HEK293 (cell line): ENCODE measurements at regions not wholly inside any gene's neighbourhood (a gene's known extent, or its start where the extent isn't known, plus 50 kb on each side); places are given as distances from the start of the nearest gene placed in this dataset.

Experiments
- BCL11A ChIP-seq: fragments of 450-650 bp; formaldehyde crosslinking; IDR thresholded peaks from 2 replicates; pipeline ENCODE4 v1.5.1; 2016; ENCODE audit warnings: low read depth, missing biosample characterization, missing genetic modification characterization
- CTCF ChIP-seq: fragments of 450-650 bp; formaldehyde crosslinking; IDR thresholded peaks from 2 replicates; pipeline ENCODE4 v1.5.1; 2016; ENCODE audit warnings: missing biosample characterization, missing genetic modification characterization
- KLF1 ChIP-seq: fragments of 450-650 bp; formaldehyde crosslinking; IDR thresholded peaks from 2 replicates; pipeline ENCODE4 v1.5.1; 2016; ENCODE audit warnings: missing biosample characterization, missing genetic modification characterization
- KLF8 ChIP-seq: fragments of 450-650 bp; formaldehyde crosslinking; IDR thresholded peaks from 2 replicates; pipeline ENCODE4 v1.5.1; 2016; ENCODE audit warnings: missing biosample characterization, missing genetic modification characterization
- PATZ1 ChIP-seq: fragments of 450-650 bp; formaldehyde crosslinking; IDR thresholded peaks from 2 replicates; pipeline ENCODE4 v1.5.1; 2016; ENCODE audit warnings: missing biosample characterization, missing genetic modification characterization
- TCF7L2 ChIP-seq: IDR thresholded peaks from 2 replicates; pipeline ENCODE4 v1.6.1; 2011; ENCODE audit warnings: low read depth, mild to moderate bottlenecking, inconsistent platforms, low read length, moderate library complexity, borderline replicate concordance
- ZBTB11 ChIP-seq: fragments of 450-650 bp; formaldehyde crosslinking; conservative IDR thresholded peaks from 2 replicates; pipeline ENCODE4 v1.5.1; 2016; ENCODE audit warnings: low read depth, missing biosample characterization, missing genetic modification characterization
- ZNF138 ChIP-seq: fragments of 450-650 bp; formaldehyde crosslinking; IDR thresholded peaks from 2 replicates; pipeline ENCODE4 v1.5.1; 2016; ENCODE audit warnings: missing biosample characterization, missing genetic modification characterization, borderline replicate concordance
- ZNF174 ChIP-seq: fragments of 450-650 bp; formaldehyde crosslinking; IDR thresholded peaks from 2 replicates; pipeline ENCODE4 v1.5.0; 2017; ENCODE audit warnings: missing biosample characterization, mild to moderate bottlenecking, missing genetic modification characterization
- ZNF18 ChIP-seq: fragments of 450-650 bp; formaldehyde crosslinking; IDR thresholded peaks from 2 replicates; pipeline ENCODE4 v1.5.1; 2016; ENCODE audit warnings: missing biosample characterization, missing genetic modification characterization
- ZNF24 ChIP-seq: fragments of 450-650 bp; formaldehyde crosslinking; IDR thresholded peaks from 2 replicates; pipeline ENCODE4 v1.5.1; 2016; ENCODE audit warnings: missing biosample characterization, missing genetic modification characterization
- ZSCAN30 ChIP-seq: fragments of 450-650 bp; IDR thresholded peaks from 2 replicates; pipeline ENCODE4 v1.5.1; 2018; ENCODE audit warnings: missing biosample characterization, mild to moderate bottlenecking, missing genetic modification characterization, moderate library complexity

- TF ChIP-seq CTCF (tag by site-specific recombination), result no peak
- no peak for TF ChIP-seq KLF8 (tag by site-specific recombination)
- no peak for TF ChIP-seq ZSCAN30
- TF ChIP-seq BCL11A, result no peak
- TF ChIP-seq ZNF138, result no peak
- no peak for TF ChIP-seq ZNF24 (tag by site-specific recombination)
- TF ChIP-seq PATZ1 (tag by site-specific recombination), result no peak
- no peak for TF ChIP-seq ZNF174 (tag by site-specific recombination)
- TF ChIP-seq KLF1 (tag by site-specific recombination), result no peak
- no peak for TF ChIP-seq TCF7L2
- TF ChIP-seq ZNF18 (tag by site-specific recombination), result no peak
- no peak for TF ChIP-seq ZBTB11 (tag by site-specific recombination)
Observed at GRCh38 chr3:31142139-31142538, 247.7 kb upstream of the GADL1 start.
